ENCODE measurements at regions not wholly inside any gene's neighbourhood (a gene's known extent, or its start where the extent isn't known, plus 50 kb on each side); places are given as distances from the start of the nearest gene placed in this dataset.

GRCh38 chr2:2704428-2705090 is 373.5 kb upstream of the MYT1L start:
- no peak for DNase-seq

- DNase-seq, result no peak
Measured at GRCh38 chr2:2703762-2704427, 372.8 kb upstream of the MYT1L start.

DNA sequence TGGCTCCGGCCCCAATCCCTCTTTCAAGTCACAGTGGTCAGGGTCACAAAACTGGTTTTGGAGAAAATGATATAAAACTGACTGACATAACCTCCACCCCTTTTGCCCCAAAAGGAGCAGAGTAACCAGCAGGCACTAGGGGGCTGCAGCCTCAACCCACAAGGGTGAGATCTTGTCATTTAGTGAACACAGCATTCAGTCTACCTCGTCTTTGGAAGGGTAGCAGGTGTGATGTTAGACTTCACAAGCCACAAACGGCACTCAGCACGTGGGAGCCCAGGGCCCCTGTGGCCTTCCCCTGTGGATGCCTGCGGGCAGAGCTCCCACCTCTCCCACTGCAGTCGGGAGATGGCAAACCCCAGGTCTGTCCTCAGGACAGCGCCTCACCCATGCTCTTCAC is 372.1 kb upstream of the MYT1L start:
- no peak for DNase-seq

DNA sequence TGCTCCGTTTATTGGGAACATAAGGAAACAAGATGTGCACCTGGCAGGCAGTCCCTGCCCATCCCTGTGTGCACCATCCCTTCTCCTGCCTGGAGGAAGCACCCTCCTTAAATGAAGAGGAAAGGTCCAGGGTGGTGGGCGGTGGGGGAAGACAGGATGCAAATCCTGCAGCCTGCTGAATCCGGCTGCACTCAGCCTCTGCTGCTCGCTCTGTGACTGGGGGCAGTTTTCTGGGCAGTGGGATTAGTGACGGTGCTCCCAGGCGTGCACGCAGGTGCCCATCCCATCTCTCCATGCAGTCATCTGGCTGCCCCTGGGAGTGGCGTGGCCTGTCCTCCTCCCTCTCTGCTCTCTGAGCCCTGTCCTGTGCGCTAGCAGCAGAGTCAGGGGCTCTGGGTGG is 371.3 kb upstream of the MYT1L start:
- no peak for DNase-seq

DNA sequence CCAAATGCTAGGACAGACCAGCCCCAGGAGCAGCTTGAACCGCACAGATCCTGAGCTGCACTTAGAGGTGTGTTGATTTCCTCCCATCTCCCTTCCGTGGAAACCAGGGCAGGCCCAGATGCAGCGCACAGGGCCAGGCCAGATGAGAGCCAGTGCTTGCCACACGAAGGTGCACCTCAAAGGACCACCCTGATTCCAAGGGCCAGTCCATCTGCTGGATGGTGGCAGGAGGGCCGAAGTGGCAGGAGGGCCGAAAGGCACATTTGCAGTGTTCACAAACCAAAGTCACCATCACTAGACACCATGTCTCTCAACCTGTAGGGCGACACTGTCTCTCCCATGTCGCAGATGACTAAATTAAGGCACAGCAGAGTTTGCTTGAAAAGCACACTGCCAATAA is 370.7 kb upstream of the MYT1L start:
- no peak for DNase-seq

DNA sequence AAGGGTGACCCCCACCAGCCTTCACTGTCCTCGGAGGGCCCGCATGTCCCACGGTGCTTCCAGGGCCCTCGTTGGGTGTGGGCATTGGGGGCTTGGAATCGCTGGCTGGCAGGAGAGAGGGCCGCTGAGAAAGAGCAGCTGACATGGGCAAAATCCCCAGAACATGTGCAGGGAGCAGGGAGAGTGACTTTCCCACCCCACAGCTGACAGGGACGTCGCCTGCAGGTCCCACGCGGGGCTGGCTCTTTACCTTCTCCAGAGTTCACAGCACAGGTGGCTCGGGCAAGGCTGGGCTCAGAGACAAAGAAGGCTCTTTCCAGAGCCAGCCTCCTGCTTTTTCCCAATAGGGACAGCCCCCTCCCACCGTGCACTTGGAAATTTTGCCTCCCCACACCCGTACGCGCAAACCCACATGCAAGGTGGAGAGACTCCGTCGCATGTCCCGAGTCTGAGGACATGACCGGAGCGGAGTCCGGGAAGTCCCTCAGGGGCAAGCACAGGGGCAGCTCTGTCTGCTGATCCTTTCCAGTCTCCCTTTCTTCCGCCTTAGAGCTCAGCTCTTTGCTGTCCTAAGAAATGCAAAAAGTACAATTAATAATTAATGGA is 370.2 kb upstream of the MYT1L start:
- DNase-seq, result no peak

DNA sequence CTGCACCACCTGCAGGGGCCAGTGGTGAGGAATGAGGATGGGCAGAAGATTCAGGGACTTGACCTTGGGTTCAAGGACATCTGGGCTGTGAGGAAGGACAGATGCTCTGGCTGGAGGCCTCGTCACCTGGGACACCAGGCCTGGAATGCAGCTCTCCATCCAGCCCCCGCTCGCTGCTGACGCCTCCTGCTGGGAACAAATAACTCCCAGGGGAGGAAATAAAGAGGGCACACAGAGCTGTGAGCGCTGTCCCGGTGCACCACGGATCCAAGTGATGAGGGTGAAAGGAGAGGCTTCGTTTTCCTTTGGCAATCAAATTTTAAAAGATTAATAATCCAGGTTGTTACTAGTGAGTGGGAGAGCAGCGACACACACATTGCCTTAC is 368.0 kb upstream of the MYT1L start:
- no peak for DNase-seq

DNA sequence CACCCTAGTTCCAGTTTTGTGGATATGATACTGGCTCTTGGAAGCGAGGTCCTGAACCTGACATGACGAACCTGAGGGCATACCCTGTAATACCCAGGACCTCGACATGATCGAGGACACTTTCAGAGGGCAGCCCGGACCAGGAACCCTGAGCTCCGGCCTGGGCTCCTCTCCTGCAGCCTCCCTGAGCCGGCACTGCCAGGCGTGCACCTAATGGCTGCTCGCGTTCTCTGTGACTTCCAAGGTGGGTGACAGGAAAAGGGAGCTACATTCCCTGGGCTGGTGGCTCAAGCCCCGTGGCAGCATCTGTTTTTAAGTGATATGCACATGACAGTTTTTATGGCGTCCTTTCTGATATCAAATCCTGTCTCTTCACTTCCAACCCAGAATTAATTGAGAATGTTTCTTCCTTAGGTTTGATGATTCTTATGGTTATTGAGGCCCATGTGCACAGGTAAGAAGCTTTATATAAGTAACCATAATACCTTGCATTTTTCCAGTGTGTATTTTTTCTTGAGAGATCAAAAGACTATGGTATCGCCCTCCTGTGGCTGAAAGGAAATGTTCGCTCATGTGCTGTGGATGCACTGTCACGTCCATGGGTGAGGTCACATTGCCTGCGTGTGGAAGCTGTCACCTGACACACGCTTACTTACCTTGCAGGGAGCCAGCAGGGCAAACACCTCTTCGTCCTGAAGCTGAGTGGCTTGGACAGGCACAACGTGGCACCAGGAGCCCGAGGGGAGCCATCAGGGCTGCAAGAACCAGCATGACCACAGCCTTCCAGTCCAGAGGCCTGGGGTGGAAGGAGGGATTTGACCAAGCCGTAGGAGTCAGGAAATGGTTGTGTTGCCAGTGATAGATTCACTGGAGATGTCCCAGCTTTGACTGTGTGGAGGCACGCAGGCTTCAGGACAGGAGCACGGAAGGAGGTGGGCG is 367.4 kb upstream of the MYT1L start:
- peak; percentile 82 for DNase-seq

DNA sequence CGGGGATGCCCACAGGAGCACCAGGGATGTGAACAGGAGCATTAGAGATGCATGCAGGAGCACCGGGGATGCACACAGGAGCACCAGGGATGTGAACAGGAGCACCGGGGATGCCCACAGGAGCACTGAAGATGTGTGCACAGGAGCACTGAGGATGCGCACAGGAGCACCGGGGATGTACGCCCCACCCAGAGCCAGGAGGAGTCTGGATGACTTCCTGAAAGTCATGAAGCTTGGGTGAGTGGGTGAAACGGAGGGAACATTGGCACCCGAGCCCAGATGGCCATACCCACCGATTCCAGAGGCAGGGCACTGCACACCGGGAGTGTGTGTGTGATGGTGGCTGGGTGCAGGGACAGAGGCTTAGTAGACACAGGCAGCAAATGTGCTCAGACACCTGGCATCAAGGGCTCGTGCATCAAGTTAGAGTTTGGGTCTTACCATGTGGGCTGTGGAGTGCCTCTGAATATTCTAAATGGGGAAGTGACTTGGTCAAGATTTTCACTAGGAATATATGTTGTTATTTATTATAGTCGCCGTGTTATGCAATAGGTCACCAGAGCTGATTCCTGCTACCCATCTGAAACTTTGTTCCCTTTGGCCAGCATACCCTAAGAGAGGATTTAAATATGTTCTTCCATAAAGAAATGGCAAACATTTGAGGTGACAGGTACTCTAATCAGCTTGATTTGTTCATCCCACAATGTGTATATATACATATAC is 365.8 kb upstream of the MYT1L start:
- DNase-seq, result no peak

GRCh38 chr2:2696325-2696724 is 365.2 kb upstream of the MYT1L start:
- DNase-seq, result no peak

DNA sequence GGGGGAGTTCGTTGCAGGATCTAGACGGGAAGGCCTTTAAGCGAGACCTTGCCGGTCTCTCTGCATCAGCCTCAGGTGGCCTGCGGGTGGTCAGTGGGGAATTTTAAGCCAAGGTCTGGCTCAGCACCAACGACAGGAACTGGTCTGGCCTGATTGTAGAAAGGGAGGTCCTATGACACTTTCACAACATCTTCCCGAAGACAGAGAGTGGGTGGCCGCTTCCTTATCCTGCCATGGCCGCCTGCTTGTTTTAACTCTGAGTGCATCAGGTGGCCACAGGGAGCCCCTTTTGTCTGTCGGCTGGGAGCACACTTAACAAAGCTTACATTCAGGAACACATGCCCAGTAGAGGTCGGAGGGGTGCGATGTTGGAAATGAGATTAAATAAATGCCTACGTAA is 363.7 kb upstream of the MYT1L start:
- DNase-seq, result no peak

- DNase-seq, result no peak
Measured at GRCh38 chr2:2692599-2693389, 361.7 kb upstream of the MYT1L start.

DNA sequence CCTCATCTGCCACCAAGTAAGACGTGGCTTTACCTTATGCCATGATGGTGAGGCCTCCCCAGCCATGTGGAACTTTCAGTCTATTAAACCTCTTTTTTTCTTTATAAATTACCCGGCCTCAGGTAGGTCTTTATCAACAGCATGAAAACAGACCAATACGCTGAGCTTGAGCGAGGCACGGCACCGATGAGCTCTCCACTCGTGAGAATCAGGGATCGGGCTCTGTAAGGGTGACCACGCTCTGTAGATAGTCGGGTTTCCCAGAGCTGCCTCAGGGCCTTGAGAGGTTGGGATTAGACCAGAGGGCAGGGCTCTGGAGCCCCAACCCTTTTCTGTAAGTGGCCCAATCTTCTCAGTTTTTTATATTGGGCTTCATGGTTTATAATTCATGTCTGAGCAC is 360.3 kb upstream of the MYT1L start:
- DNase-seq, result no peak

- no peak for DNase-seq
Measured at GRCh38 chr2:2690985-2691384, 359.9 kb upstream of the MYT1L start.

DNA sequence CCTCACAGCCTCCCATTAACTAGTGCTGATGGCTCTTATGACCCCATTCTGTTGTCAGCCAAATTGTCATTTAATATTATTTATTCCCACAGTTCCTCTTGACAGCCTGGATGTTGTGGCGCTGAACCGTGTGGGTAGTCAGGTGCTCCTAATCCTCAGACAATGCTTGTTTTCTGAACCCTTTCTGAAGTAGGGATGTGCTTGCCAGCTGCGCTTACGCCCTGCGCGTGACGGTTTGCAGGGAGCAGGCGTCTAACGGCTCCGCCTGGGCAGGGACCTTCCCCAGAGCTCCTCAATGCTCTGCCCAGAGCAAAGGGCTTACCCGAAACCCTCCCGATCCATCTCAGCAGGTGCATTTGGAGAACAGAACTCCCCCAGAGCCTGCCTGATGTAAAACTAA is 358.2 kb upstream of the MYT1L start:
- peak; percentile 88 for DNase-seq

DNA sequence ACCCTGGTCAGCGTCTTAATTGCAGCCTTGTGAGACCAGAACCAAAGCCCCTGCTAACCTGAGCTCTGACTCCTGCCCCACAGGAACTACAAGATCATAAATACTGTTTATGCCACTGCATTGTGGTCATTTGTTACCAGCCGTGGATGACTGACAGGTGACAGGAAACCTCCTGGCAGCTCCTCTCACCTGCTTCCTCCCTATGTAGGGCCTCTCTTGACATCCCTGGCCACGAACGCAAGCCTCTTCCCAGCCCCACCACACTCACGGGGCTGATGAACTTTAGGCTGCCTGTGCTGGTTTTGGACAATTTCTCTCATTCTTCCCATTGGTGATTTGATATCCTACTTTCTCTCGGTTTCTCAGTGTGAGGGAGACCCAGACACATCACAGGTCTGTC is 357.2 kb upstream of the MYT1L start:
- no peak for DNase-seq

GRCh38 chr2:2687745-2688144 is 356.7 kb upstream of the MYT1L start:
- DNase-seq, result no peak

DNA sequence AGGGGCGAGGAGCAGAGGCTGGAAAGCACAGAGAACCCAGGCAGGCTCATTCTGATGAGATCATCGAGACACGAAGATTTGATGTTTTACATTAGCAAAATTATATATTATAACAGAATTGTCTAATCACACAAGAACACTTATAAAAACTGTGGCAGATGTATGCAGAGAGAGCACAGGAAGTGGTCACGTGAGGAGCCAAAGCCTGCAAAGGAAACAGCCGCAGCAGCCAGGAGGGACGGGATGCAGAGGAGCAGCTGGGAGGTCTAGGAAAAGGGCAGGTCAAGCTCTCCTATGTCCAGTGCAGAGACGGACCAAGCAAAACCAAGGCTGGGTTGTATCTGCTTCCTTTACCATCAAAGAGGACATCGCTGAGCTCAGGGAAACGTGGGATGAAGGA is 355.1 kb upstream of the MYT1L start:
- peak; percentile 56 for DNase-seq

DNA sequence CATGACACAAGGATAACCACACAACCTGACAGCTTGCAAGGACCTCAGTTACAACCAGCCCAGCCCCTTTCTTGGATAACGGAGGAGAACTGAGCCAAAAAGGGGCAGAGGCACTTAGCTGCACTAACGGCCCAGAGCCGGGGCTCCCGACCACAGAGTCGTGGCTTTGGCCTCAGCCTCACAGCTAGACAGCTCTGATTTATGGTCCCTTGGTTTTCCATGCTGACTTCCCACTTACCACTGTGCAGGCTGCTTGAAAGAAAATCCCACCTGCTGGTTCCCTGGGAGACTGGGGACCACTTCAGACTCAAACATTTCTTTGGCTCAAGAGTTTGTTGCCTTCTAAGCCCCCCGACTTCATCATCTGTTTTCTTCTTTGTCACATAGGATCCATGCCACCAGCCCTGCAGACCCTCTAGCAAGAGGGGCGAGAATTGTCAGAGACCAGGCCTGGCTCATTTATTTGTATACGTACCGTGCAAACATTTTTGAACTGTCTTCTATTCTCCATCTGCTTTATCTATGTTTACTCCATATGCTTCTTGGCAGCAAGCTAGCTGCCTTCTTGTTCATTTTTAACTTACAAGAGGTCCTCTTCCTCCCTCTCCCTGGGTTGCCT is 352.6 kb upstream of the MYT1L start:
- DNase-seq, result peak; percentile 14

DNA sequence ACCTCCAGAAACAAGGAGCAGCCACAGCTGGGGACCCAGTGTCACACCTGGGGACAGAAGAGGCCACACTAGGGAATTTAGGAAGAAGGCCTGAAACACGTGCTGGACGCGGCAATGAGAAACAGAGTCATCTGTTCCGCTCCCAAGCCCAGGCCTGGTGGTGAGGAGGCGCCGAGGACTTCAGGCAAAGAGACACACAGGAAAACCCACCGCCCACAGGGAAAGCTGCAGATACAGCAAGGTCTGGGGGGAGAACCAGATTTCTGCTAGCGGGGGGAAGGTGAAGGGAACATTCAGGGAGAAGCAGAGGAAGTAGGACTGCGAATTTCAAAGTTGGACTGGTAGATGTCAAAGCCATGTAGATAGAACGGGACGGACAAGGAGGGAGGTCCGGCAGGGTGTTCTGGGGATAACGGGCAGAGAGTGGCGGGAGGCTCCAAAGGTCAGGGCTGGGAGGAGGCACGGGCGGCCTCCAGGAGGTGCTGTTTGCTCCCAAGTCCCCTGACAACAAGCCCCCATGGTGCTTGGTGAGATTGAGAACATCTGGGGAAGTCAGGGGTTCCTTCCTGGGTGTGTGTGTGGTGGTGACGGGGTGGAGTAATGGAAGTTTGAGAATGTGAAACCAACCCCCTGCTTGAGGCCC is 351.7 kb upstream of the MYT1L start:
- no peak for DNase-seq

DNA sequence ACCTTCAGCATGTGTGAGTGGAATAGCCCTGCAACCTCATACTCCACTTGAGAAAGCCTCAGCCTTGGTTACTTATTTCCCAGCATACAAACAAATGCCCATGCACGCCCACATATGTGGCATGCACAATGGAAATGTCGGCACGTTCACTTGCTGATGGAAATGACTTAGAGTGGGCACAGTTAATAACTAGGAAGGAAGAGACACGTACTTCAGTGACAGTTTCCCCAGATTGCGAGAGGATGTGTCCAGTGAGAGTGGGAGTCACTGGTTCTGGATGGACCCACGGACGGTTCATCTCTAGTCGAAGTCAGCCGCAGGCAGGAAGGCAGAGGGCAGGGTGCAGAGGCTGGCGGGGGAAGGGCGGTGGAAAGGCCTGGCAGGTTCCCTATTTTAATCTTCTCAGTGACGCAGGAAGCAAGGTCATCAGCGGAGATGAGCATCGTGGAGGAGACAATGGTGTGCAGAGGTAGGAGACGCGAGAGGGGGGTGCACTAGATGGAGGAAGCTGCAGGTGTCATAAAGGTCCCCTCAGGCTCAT is 350.7 kb upstream of the MYT1L start:
- no peak for DNase-seq

Data from SHP77 treated with DMSO at 0.1 percent for 48 hours (cell line).